RWPE1 (cell line): ENCODE measurements at regions not wholly inside any gene's neighbourhood (a gene's known extent, or its start where the extent isn't known, plus 50 kb on each side); places are given as distances from the start of the nearest gene placed in this dataset.

ENCODE experiments used
- CTCF ChIA-PET: fragments of 350-600 bp; sonication (Branson Sonifier 250); formaldehyde crosslinking; extraction: SDS; loops from one replicate; lab custom pipeline; 2021; lab: Yijun Ruan, JAX
- POLR2A ChIA-PET: fragments of 400-600 bp; formaldehyde crosslinking; extraction: SDS; loops from one replicate; lab custom pipeline; 2020; ENCODE audit warnings: antibody characterized with exemption; ENCODE audit not compliant: low non-redundant PET; lab: Yijun Ruan, JAX
- DNase-seq: peaks from one replicate; pipeline ENCODE4 v3.0.0; 2012; ENCODE audit warnings: low spot score
- H3K27ac ChIP-seq: fragments of 450-650 bp; 2 replicates; pipeline ENCODE4 v1.5.1; 2017
- TF ChIP-seq, protein P1 (sequence below): fragments of 450-650 bp; conservative IDR thresholded peaks from 2 replicates; pipeline ENCODE4 v1.5.1; 2017; ENCODE audit warnings: low read depth, mild to moderate bottlenecking

DNA sequence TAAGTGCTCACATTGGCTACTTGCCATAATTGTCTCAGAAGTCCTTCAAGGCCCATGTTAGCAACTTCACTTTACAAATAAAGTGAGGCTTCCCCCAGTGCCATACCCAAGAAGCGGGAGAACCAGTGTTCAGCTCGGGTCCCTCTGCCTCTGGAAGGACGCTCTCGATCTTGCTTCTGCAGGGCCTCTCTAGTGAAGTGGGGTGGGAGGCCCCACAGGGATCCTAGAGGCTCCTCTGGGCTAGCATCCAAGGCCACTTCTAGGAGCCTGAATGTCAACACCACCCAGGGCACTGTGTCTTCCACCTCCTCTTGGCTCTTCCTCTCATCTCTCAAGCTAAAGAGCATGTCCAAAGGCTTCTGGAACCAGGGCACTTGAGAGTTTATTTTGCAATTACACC is 282.5 kb downstream of the GADD45G start:
- CTCF ChIA-PET, result no interaction called here
- POLR2A ChIA-PET, result no interaction called here
- TF ChIP-seq, protein P1, sequence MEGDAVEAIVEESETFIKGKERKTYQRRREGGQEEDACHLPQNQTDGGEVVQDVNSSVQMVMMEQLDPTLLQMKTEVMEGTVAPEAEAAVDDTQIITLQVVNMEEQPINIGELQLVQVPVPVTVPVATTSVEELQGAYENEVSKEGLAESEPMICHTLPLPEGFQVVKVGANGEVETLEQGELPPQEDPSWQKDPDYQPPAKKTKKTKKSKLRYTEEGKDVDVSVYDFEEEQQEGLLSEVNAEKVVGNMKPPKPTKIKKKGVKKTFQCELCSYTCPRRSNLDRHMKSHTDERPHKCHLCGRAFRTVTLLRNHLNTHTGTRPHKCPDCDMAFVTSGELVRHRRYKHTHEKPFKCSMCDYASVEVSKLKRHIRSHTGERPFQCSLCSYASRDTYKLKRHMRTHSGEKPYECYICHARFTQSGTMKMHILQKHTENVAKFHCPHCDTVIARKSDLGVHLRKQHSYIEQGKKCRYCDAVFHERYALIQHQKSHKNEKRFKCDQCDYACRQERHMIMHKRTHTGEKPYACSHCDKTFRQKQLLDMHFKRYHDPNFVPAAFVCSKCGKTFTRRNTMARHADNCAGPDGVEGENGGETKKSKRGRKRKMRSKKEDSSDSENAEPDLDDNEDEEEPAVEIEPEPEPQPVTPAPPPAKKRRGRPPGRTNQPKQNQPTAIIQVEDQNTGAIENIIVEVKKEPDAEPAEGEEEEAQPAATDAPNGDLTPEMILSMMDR, result no peak
- H3K27ac ChIP-seq, result no peak overlapping the region
- DNase-seq, result no peak

DNA sequence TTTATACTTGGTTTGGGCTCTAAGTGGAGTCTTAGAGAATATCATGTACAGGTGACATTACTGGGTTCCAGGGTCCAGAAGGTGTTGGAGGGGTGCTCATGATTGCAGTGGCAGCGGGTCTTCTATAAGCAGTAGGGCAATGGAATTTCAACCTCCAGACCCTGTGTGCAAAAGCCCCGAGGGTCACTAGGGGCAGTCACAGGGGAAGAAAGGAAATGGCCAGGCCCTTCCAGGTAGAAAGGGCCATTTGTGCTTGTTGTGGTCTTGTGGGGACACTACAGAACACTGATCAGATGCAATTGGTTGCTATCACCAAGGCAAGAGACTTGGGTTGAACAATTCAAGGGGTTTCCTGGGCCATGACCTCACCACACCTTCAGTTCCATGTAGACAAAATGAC is 283.4 kb downstream of the GADD45G start:
- H3K27ac ChIP-seq, result no peak overlapping the region
- CTCF ChIA-PET, result interaction anchor here (0.6 kb wide), 1 partner anchor 1296 kb away, joined by 8 read pairs; no protein-coding TSS in a partner anchor
- POLR2A ChIA-PET, result no interaction called here
- TF ChIP-seq, protein P1, result no peak
- no peak for DNase-seq

- ChIA-PET POLR2A (no interaction called here), CTCF (interaction anchor here (0.6 kb wide), 1 partner anchor 1296 kb away, joined by 8 read pairs; no protein-coding TSS in a partner anchor)
- no peak overlapping the region for H3K27ac ChIP-seq
- no peak for DNase-seq
- TF ChIP-seq, protein P1, result no peak
Observed at GRCh38 chr9:89888677-89889076, 283.9 kb downstream of the GADD45G start.

DNA sequence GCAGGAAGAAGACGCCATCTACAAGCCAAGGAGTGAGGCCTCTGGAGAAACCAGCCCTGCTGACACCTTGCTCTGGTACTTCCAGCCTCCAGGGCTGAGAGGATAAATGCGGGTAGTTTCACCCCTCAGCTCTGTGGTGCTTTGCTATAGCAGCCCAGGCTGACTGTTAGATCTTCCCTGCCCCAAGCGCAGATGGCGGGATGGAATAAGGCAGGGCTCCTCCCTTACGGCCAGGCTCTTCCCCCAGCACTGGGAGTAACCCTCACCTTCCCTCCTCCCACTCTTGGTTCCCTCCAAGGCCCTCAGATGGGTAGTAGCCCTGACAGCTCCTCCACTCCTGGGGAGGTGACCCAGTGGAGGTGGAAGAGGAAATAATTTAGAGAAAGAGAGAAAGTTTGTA is 285.1 kb downstream of the GADD45G start:
- H3K27ac ChIP-seq, result no peak overlapping the region
- POLR2A ChIA-PET, result no interaction called here
- TF ChIP-seq, protein P1, result no peak
- CTCF ChIA-PET, result interaction anchor here (0.6 kb wide), 1 partner anchor 161 kb away, joined by 4 read pairs; no protein-coding TSS in a partner anchor
- no peak for DNase-seq

GRCh38 chr9:89890326-89890980 is 285.6 kb downstream of the GADD45G start:
- TF ChIP-seq, protein P1, result no peak
- POLR2A ChIA-PET, result no interaction called here
- no peak for DNase-seq
- CTCF ChIA-PET, result no interaction called here
- no peak overlapping the region for H3K27ac ChIP-seq

- H3K27ac ChIP-seq, result no peak overlapping the region
- ChIA-PET POLR2A (no interaction called here), CTCF (no interaction called here)
- TF ChIP-seq, protein P1, result no peak
- no peak for DNase-seq
Observed at GRCh38 chr9:89891221-89891590, 286.4 kb downstream of the GADD45G start.
